Activated B cell treated with CpG ODN at 0.5 μM for 24 hours (primary cell): ENCODE measurements at regions not wholly inside any gene's neighbourhood (a gene's known extent, or its start where the extent isn't known, plus 50 kb on each side); places are given as distances from the start of the nearest gene placed in this dataset.

Experiments used
- ATAC-seq: fragments of 200-7000 bp; cut with Tn5 transposase; one replicate; pipeline ENCODE4 v1.10.0; 2021; ENCODE audit warnings: low read depth, mild to moderate bottlenecking, moderate library complexity
- CTCF ChIA-PET: fragments of 350-600 bp; sonication (Branson Sonifier 250); formaldehyde crosslinking; loops from one replicate; lab custom pipeline; 2021; ENCODE audit warnings: antibody characterized with exemption; lab: Charles Lee
- POLR2A ChIA-PET: fragments of 350-600 bp; sonication (Branson Sonifier 250); formaldehyde crosslinking; loops from one replicate; lab custom pipeline; 2021; ENCODE audit warnings: antibody characterized with exemption; lab: Charles Lee
- DNase-seq: peaks from one replicate; pipeline ENCODE4 v3.0.0; 2022
- H3K27ac Mint-ChIP-seq: one replicate; pipeline ENCODE4 v1.8.0; 2020; ENCODE audit warnings: mixed read lengths
- H3K27me3 Mint-ChIP-seq: one replicate; pipeline ENCODE4 v1.8.0; 2021; ENCODE audit warnings: mixed read lengths
- H3K36me3 Mint-ChIP-seq: one replicate; pipeline ENCODE4 v1.8.0; 2021; ENCODE audit warnings: low read depth, mixed read lengths
- H3K4me1 Mint-ChIP-seq: one replicate; pipeline ENCODE4 v1.8.0; 2021; ENCODE audit warnings: mixed read lengths
- H3K4me3 Mint-ChIP-seq: one replicate; pipeline ENCODE4 v1.8.0; 2020; ENCODE audit warnings: mild to moderate bottlenecking, mixed read lengths
- H3K9me3 Mint-ChIP-seq: one replicate; pipeline ENCODE4 v1.8.0; 2020; ENCODE audit warnings: mixed read lengths
- intact Hi-C: fragments of 100-400 bp; cut with micrococcal nuclease; formaldehyde crosslinking; loops from one replicate; pipeline ENCODE4 v1.15.1; 2024
- TF ChIP-seq, protein P1 (sequence below): fragments of 200-600 bp; IDR thresholded peaks from one replicate; pipeline ENCODE4 v1.8.0; 2022; ENCODE audit warnings: antibody characterized with exemption, mild to moderate bottlenecking

DNA sequence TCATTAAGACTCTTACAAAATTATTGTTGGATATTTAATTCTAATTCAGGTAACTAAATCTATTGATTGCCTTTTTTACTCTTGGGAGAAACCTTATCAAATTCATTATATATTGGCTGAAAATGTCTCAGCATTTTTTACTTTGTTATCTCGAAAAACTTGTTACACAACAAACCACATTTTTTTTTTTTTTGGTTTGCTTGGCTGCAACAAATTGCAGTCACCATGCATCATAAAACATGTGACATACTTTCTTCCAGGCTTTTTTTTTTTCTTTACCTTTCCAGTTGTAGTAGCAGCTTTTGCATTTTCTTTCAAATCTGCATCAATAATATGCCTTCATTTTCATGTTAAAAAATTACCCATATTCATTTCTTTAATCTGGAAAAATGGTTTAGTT is 186.7 kb downstream of the TDRD15 start:
- no peak overlapping the region for H3K4me3 Mint-ChIP-seq
- H3K4me1 Mint-ChIP-seq: no peaks in the 10 kb centered on the region
- no peak overlapping the region for H3K27ac Mint-ChIP-seq
- DNase-seq: no peak
- H3K9me3 Mint-ChIP-seq: no peaks in the 10 kb centered on the region
- POLR2A ChIA-PET: no interaction called here
- TF ChIP-seq, protein P1, sequence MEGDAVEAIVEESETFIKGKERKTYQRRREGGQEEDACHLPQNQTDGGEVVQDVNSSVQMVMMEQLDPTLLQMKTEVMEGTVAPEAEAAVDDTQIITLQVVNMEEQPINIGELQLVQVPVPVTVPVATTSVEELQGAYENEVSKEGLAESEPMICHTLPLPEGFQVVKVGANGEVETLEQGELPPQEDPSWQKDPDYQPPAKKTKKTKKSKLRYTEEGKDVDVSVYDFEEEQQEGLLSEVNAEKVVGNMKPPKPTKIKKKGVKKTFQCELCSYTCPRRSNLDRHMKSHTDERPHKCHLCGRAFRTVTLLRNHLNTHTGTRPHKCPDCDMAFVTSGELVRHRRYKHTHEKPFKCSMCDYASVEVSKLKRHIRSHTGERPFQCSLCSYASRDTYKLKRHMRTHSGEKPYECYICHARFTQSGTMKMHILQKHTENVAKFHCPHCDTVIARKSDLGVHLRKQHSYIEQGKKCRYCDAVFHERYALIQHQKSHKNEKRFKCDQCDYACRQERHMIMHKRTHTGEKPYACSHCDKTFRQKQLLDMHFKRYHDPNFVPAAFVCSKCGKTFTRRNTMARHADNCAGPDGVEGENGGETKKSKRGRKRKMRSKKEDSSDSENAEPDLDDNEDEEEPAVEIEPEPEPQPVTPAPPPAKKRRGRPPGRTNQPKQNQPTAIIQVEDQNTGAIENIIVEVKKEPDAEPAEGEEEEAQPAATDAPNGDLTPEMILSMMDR: no peak
- ATAC-seq: no peak
- intact Hi-C loops: no loop called here
- CTCF ChIA-PET: no interaction called here
- H3K36me3 Mint-ChIP-seq: no peaks in the 10 kb centered on the region
- H3K27me3 Mint-ChIP-seq: no peaks in the 10 kb centered on the region

GRCh38 chr2:21314322-21314835 is 190.6 kb downstream of the TDRD15 start:
- H3K4me3 Mint-ChIP-seq: no peak overlapping the region
- intact Hi-C loops: no loop called here
- no peak for ATAC-seq
- H3K27me3 Mint-ChIP-seq: no peaks in the 10 kb centered on the region
- CTCF ChIA-PET: no interaction called here
- no peaks in the 10 kb centered on the region for H3K36me3 Mint-ChIP-seq
- no peak overlapping the region for H3K27ac Mint-ChIP-seq
- no peaks in the 10 kb centered on the region for H3K4me1 Mint-ChIP-seq
- no peak for DNase-seq
- POLR2A ChIA-PET: no interaction called here
- H3K9me3 Mint-ChIP-seq: no peaks in the 10 kb centered on the region
- TF ChIP-seq, protein P1: no peak

- no peaks in the 10 kb centered on the region for H3K27me3 Mint-ChIP-seq
- no peak for DNase-seq
- no peaks in the 10 kb centered on the region for H3K4me1 Mint-ChIP-seq
- H3K27ac Mint-ChIP-seq: no peak overlapping the region
- H3K4me3 Mint-ChIP-seq: no peak overlapping the region
- POLR2A ChIA-PET: no interaction called here
- intact Hi-C loops: loop anchor here (1.0 to 2.0 kb wide), 2 partner anchors 274 to 656 kb away; no protein-coding TSS in a partner anchor
- TF ChIP-seq, protein P1: no peak
- H3K36me3 Mint-ChIP-seq: no peaks in the 10 kb centered on the region
- no peak for ATAC-seq
- no peaks in the 10 kb centered on the region for H3K9me3 Mint-ChIP-seq
- CTCF ChIA-PET: interaction anchor here (1.1 to 1.3 kb wide), 2 partner anchors 20 to 274 kb away, joined by 3 to 5 read pairs; partner anchors contain the start of gene APOB
Observed at GRCh38 chr2:21317131-21317530, 193.4 kb downstream of the TDRD15 start.

DNA sequence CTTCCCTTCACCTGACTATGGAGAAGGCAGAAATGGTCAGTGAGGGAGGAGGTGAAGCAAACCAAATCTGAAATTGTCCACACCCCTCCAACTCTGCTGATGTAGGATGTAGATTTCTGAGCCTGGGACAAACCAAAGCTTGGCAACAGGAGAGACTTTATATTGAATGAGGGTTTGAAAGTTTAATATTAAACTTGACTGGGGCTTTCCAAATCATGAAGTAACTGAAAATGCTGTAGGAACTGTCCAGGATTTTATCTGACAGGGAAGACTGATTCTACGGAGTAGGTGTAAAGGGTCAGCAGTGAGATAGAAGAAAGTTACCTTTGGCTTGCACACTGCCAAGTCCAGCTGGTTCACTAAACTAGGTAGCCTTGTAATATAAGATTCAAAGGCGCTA is 194.5 kb downstream of the TDRD15 start:
- intact Hi-C loops: no loop called here
- POLR2A ChIA-PET: no interaction called here

DNA sequence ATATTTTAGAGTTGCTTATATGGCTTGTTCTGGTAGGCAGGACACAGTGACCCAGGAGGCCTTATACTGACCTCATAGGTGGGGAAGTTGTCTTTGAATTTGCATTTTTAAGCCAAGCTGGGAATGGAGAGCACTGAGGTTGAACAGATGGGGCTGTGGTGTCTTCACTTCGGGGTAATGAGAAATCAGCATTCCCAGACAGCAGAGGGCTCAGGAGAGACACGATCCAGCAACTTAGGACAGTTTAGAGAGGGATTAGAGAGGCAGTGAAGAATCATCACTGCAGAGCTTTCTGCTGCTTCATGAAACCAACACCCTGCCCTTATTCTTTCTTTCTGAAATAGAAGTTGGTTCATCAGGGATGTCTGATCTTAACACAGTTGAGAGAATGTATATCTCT is 202.4 kb downstream of the TDRD15 start:
- Mint-ChIP-seq H3K4me3 (no peak overlapping the region), H3K4me1 (no peaks in the 10 kb centered on the region), H3K27me3 (no peaks in the 10 kb centered on the region), H3K27ac (no peak overlapping the region), H3K36me3 (no peaks in the 10 kb centered on the region), H3K9me3 (no peaks in the 10 kb centered on the region)
- POLR2A ChIA-PET: no interaction called here
- TF ChIP-seq, protein P1: no peak
- CTCF ChIA-PET: no interaction called here
- DNase-seq (no peak), ATAC-seq (no peak)
- intact Hi-C loops: no loop called here

More for the DNA sequence above, 194.5 kb downstream of the TDRD15 start:
- CTCF ChIA-PET: interaction anchor here (1.3 kb wide), 1 partner anchor 275 kb away, joined by 5 read pairs; the partner anchor contains the start of gene APOB
- H3K4me1 Mint-ChIP-seq: no peaks in the 10 kb centered on the region
- TF ChIP-seq, protein P1: no peak
- no peak overlapping the region for H3K4me3 Mint-ChIP-seq
- DNase-seq: no peak
- no peaks in the 10 kb centered on the region for H3K36me3 Mint-ChIP-seq
- ATAC-seq: no peak
- no peaks in the 10 kb centered on the region for H3K9me3 Mint-ChIP-seq
- no peaks in the 10 kb centered on the region for H3K27me3 Mint-ChIP-seq
- no peak overlapping the region for H3K27ac Mint-ChIP-seq
